Gastroesophageal sphincter (tissue), 4 donors: ENCODE measurements at regions not wholly inside any gene's neighbourhood (a gene's known extent, or its start where the extent isn't known, plus 50 kb on each side); places are given as distances from the start of the nearest gene placed in this dataset.

Source experiments
- ATAC-seq: fragments of 150-250 bp; one replicate; pipeline ENCODE4 v1.9.1; 2016; ENCODE audit warnings: mild to moderate bottlenecking, moderate library complexity
- H3K27ac ChIP-seq, 4 donors: fragments of 200-600 bp; sonication (generic) in 3 of 4; 1 replicate in 3 of 4; 2 replicates in 1 of 4; pipeline ENCODE4 v1.5.1; 2016 to 2019
- H3K27me3 ChIP-seq: fragments of 200-600 bp; sonication (generic); one replicate; pipeline ENCODE4 v1.5.1; 2019
- H3K36me3 ChIP-seq, 2 donors: fragments of 200-600 bp; sonication (generic); one replicate each; pipeline ENCODE4 v1.5.1; 2019; ENCODE audit warnings: control low read depth in 1 of 2
- H3K4me1 ChIP-seq, 3 donors: fragments of 200-600 bp; sonication (generic); 1 replicate in 2 of 3; 2 replicates in 1 of 3; pipeline ENCODE4 v1.5.1; 2016 to 2019; ENCODE audit warnings: control low read depth in 2 of 3
- H3K4me3 ChIP-seq, 2 donors: fragments of 200-600 bp; sonication (generic); one replicate each; pipeline ENCODE4 v1.5.1; 2019; ENCODE audit warnings: mild to moderate bottlenecking in 1 of 2, moderate library complexity in 1 of 2
- H3K9me3 ChIP-seq, 3 donors: fragments of 200-600 bp; sonication (generic); one replicate each; pipeline ENCODE4 v1.5.1; 2017 to 2019; ENCODE audit warnings: control low read depth in 2 of 3
- CTCF ChIP-seq, 4 experiments: fragments of 200-600 bp in 2 of 4; fragments of 450-650 bp in 2 of 4; sonication (generic) in 1 of 4; IDR thresholded peaks; one replicate each; pipeline ENCODE4 v1.5.1; 2017 to 2019; ENCODE audit warnings: antibody characterized with exemption in 4 of 4, mild to moderate bottlenecking in 2 of 4, moderate library complexity in 2 of 4
- EP300 ChIP-seq: sonication (generic); formaldehyde crosslinking; IDR thresholded peaks from one replicate; pipeline ENCODE4 v1.6.1; 2017; ENCODE audit warnings: antibody characterized with exemption, mild to moderate bottlenecking
- POLR2A ChIP-seq, 2 donors: fragments of 450-650 bp; IDR thresholded peaks; one replicate each; pipeline ENCODE4 v1.6.1; 2017; ENCODE audit warnings: antibody characterized with exemption in 2 of 2, mild to moderate bottlenecking in 2 of 2, moderate library complexity in 1 of 2
- POLR2AphosphoS5 ChIP-seq: sonication (generic); formaldehyde crosslinking; IDR thresholded peaks from one replicate; pipeline ENCODE4 v1.6.1; 2017; ENCODE audit warnings: antibody characterized with exemption
- WGBS, 2 donors: methylation state at CpG; one replicate each; pipeline ENCODE4 v1.1.5; 2018; ENCODE audit warnings: low coverage in 1 of 2; 5-methylcytosine and 5-hydroxymethylcytosine counted together

- no peak for ATAC-seq
- WGBS, 2 donors = 66 to 89% methylated on average over 4 of the region's 4 CpGs
- no peaks in the 10 kb centered on the region for H3K27me3 ChIP-seq
- no peaks in the 10 kb centered on the region for H3K9me3 ChIP-seq
- no peak overlapping the region for H3K27ac ChIP-seq
- H3K4me3 ChIP-seq = no peak overlapping the region
- H3K4me1 ChIP-seq = no peaks in the 10 kb centered on the region
- TF ChIP-seq POLR2AphosphoS5 = no peak
- no peak for TF ChIP-seq CTCF (IDR thresholded peaks at IDR 0.05)
- TF ChIP-seq POLR2A (IDR thresholded peaks at IDR 0.05) = no peak
- TF ChIP-seq EP300 = no peak
- H3K36me3 ChIP-seq = no peaks in the 10 kb centered on the region
Observed at GRCh38 chr10:65518379-65518778, 1407.5 kb upstream of the LRRTM3 start.

- Histone ChIP-seq H3K27ac (no peak overlapping the region), H3K27me3 (no peaks in the 10 kb centered on the region), H3K9me3 (no peaks in the 10 kb centered on the region), H3K4me1 (no peaks in the 10 kb centered on the region), H3K4me3 (no peak overlapping the region), H3K36me3 (no peaks in the 10 kb centered on the region)
- TF ChIP-seq POLR2AphosphoS5 (no peak), POLR2A (IDR thresholded peaks at IDR 0.05) (no peak), CTCF (IDR thresholded peaks at IDR 0.05) (no peak), EP300 (no peak)
- 41 to 69% methylated on average over 1 of the region's 1 CpG for WGBS, 2 donors
- ATAC-seq = no peak
Observed at GRCh38 chr10:65528986-65529385, 1396.8 kb upstream of the LRRTM3 start.

GRCh38 chr10:65531545-65531944, 1394.3 kb upstream of the LRRTM3 start:
- Histone ChIP-seq H3K27ac (no peak overlapping the region), H3K27me3 (no peaks in the 10 kb centered on the region), H3K4me1 (no peaks in the 10 kb centered on the region), H3K36me3 (no peaks in the 10 kb centered on the region), H3K4me3 (no peak overlapping the region), H3K9me3 (no peaks in the 10 kb centered on the region)
- 91 to 92% methylated on average over 3 to 5 of the region's 5 CpGs for WGBS, 2 donors
- no peak for TF ChIP-seq POLR2A (IDR thresholded peaks at IDR 0.05)
- TF ChIP-seq POLR2AphosphoS5 = no peak
- TF ChIP-seq CTCF (IDR thresholded peaks at IDR 0.05) = no peak
- no peak for TF ChIP-seq EP300
- no peak for ATAC-seq

GRCh38 chr10:65534771-65535170, 1391.1 kb upstream of the LRRTM3 start:
- H3K4me1 ChIP-seq = no peaks in the 10 kb centered on the region
- TF ChIP-seq EP300 (no peak), POLR2AphosphoS5 (no peak), CTCF (IDR thresholded peaks at IDR 0.05) (no peak), POLR2A (IDR thresholded peaks at IDR 0.05) (no peak)
- 67 to 88% methylated on average over 2 of the region's 2 CpGs for WGBS, 2 donors
- no peaks in the 10 kb centered on the region for H3K36me3 ChIP-seq
- H3K9me3 ChIP-seq = no peaks in the 10 kb centered on the region
- ATAC-seq = no peak
- H3K27ac ChIP-seq = no peak overlapping the region
- no peaks in the 10 kb centered on the region for H3K27me3 ChIP-seq
- no peak overlapping the region for H3K4me3 ChIP-seq

- H3K36me3 ChIP-seq = no peaks in the 10 kb centered on the region
- no peak overlapping the region for H3K4me3 ChIP-seq
- WGBS, 2 donors = 75 to 100% methylated on average over 1 of the region's 1 CpG
- H3K4me1 ChIP-seq = no peaks in the 10 kb centered on the region
- TF ChIP-seq CTCF (IDR thresholded peaks at IDR 0.05) (no peak), POLR2A (IDR thresholded peaks at IDR 0.05) (no peak), POLR2AphosphoS5 (no peak), EP300 (no peak)
- no peak for ATAC-seq
- no peak overlapping the region for H3K27ac ChIP-seq
- no peaks in the 10 kb centered on the region for H3K27me3 ChIP-seq
- H3K9me3 ChIP-seq = no peaks in the 10 kb centered on the region
Observed at GRCh38 chr10:65544756-65545155, 1381.1 kb upstream of the LRRTM3 start.
